HG03095 (cell line): ENCODE measurements at regions not wholly inside any gene's neighbourhood (a gene's known extent, or its start where the extent isn't known, plus 50 kb on each side); places are given as distances from the start of the nearest gene placed in this dataset.

Experiments
- ATAC-seq: cut with Tn5 transposase; IDR thresholded peaks from one replicate; pipeline ENCODE4 v1.9.1; 2021; ENCODE audit warnings: moderate library complexity; ENCODE audit not compliant: unreplicated experiment

DNA sequence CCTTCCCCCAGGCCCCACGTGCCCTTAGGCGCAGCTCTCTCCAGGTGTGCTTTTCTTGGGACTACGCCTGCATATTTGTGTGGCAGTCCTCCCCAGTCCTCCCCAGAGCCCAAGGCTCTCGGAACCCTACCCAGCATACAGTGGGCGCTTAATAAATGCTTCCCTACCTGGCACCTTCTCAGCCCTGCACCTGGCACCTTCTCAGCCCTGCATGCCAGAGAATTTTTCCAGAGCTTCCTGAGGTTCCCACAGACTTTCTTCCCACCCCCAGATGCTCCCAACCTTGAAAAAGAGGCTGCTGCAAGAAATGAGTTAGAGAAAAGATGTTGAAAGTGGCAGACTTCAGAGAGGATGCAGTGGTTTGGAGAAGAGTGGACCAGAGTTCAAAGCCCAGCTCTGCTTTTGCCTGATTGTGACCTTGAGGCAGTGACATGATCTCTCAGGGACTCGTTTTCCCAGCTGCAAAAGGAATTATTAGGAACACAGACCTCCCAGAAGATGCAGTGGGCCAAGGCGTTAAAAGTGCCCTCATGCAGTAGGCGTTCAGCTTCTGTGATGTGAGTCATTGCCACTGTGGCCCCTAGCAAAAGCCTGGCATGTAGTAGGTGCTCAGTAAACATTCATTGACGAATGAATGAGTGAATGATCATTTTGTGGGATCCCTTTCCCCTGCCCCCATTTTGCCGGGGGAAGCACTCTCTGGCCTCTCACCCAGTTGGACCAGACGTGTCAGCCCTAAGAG, 167.2 kb downstream of the PHETA1 start:
- ATAC-seq, result no peak

DNA sequence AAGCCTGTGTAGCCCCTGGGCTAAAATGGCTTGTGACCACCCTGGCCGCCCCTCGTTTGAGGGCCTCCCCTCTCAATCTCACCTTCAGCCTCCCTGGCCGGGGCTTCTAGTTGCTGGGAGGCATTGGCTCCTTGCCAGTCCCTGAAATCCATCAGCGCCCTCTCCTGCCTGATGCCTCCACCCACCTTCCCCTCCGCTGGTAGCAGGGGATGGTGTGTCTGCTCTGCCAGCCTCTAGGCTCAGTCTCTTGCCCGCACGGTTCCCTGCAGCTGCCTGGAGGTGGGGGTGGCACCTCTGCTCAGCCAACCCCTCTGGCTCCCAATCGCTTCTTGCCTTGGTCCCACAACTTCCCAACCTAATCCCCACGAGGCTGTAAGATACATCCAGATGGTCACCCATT, 167.9 kb downstream of the PHETA1 start:
- no peak for ATAC-seq

DNA sequence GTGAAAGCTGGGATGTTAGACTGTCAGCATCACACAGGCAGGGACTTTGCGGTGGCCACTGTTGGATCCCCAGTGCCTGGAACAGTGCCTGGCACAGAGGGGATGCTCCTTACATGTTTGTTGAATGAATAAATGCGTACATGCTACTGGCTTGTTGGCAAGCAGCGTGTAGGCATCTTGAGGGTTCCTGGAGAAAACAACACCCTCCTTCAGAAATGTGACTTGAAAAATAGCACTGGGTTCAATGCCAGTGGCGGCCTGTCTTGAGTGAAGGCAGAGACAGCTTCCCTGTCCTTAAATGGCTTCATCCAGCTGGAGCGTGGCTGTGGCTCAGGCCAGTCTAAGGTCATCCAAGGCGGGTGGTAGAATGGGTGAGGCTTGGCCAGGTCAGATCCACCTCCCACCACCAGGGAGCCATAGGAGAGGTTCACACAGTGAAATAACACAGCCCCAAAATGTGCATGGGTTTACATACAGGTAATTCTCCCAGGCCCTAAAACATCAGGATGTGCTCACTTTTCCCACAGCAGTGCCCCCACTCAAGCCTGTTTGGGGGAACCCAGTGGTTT, 171.4 kb downstream of the PHETA1 start:
- ATAC-seq, result no peak

DNA sequence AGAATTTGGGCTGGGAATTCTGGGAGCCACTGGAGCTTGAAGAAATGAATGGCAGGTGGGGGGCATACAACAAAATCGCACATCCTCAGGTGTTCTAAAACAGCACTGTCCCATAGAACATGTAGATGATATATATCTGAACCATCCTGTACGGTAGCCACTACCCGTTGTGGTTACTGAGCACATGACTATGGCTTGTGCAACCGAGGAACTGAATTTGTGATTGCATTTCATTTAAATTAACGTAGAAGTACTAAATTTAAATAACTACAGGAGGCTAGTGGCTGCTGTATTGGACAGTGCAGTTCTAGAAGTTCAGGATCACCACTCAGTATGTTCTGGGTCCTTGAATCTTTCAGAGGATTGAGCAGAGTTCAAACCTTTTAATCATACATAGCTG, 172.4 kb downstream of the PHETA1 start:
- ATAC-seq, result no peak

DNA sequence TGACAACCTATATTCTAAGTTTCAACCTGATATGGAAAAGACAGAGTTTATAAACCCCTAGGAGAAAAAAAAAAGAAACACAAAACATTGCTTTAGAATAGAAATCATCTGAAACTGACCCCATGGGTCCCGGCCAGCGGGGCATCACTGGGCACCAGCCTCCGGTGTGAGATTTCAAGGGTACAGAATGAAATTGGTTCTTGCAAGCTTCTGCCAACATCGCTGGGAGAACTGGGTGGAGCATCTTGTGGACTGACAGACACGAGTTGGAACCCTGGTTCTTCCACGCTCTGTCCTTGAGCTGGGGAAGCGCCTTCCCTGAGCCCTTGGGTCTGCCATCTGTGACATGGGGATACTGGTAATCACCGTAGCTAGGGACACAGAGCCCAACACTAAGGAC, 173.6 kb downstream of the PHETA1 start:
- no peak for ATAC-seq

DNA sequence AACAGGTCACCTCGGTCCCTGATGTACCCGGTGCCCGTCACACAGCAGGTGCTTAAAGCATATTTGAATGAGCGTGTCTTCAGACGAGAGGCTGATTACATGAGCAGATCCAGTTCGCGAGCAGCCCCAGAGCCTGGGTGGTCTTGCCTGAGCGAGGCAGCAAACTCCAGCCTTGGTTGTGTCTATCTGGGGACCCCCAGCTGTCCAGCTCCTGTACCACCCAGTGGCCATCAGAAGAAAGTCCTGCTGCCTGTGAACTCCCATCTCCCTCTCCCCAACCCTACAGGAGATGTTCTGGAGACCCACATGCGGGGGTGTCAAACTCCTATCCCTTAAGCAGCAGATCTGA, 174.2 kb downstream of the PHETA1 start:
- no peak for ATAC-seq

DNA sequence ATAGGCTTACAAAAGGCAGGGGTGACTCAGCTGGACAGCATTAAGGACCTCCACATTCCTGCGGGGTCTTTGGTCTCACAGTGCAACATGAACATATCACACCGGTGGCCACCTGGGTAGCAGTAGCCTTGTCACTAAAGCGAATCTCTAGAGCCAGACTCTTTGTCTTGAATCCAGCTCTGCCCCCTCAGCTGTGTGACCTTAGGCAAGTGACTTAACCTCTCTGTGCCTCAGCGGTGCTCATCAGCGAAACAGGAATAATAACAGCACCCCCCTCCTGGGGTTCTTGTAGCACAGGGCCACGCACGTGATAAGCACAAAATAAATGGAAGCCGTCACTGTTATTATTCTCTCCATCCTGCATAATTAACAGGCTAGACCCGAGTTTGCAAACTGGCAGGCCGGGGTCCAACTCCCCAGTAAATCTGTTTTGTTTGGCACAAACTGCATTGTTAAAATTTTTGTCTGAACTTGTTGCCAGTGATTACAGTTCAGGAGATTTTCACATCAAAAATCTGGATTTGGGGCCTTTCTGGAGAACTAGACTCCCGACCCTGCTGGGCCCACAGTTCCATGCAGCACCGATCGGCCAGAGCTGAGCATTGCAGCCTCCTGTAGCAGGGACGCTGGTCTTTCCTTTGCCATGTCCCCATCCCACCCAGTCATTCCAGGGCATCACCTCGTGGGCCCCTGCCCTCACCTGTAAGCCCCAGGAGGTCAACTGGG, 174.8 kb downstream of the PHETA1 start:
- no peak for ATAC-seq

DNA sequence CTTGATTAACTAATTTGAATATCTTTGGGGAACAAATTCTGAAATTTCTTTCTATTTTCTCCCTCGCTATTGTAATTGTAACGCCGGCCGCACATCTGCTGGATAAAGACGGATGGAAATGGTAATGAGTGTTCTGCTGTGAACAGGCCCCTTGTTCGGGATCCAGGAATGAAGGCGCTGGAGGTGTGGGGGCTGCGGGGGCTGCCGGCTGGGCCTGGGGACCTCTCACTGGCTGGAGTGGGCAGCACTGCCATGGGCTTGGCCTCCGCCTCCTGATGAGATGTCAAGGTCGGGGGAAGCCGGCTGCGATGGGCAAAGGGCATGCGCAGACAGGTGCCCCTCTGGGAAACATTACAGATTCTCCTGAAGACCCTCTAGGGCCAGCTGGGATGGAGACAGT, 175.4 kb downstream of the PHETA1 start:
- ATAC-seq, result no peak

DNA sequence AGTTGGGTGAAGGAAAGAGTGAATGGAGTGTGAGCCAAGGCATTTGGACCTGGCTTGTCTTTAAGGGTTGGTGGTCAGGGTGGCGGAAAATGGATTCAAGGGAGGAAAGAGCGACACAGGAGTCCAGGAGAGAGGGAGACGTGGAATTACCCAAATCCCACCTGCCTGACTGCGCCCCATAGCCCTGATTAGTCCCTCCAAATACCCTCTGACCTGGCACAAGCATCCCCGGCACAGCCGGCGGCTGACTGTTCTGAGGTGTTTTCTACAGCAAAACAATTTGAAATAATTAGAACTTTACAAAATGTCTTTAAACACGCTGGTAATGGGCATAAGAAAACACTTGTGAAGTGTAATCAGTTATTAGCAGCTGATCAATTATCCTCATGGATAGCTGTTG, 175.8 kb downstream of the PHETA1 start:
- no peak for ATAC-seq

DNA sequence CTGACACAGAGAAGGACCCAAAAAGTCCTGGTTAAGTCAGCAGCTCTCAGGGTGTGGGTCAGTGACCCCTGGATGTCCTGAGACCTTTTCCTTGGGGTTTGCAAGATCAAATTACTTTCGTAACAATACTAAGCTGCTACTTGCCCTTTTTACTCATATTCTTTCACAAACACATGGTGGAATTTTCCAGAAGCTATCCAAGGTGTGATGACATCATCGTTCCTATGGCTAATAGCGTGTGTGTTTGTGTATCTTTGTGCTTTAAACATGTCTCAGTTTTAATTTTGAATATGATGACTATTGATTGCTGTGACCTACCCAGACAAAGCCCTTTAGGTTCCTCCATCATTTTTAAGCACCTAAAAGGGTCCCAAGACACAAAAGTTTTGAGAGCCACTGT, 176.2 kb downstream of the PHETA1 start:
- no peak for ATAC-seq

DNA sequence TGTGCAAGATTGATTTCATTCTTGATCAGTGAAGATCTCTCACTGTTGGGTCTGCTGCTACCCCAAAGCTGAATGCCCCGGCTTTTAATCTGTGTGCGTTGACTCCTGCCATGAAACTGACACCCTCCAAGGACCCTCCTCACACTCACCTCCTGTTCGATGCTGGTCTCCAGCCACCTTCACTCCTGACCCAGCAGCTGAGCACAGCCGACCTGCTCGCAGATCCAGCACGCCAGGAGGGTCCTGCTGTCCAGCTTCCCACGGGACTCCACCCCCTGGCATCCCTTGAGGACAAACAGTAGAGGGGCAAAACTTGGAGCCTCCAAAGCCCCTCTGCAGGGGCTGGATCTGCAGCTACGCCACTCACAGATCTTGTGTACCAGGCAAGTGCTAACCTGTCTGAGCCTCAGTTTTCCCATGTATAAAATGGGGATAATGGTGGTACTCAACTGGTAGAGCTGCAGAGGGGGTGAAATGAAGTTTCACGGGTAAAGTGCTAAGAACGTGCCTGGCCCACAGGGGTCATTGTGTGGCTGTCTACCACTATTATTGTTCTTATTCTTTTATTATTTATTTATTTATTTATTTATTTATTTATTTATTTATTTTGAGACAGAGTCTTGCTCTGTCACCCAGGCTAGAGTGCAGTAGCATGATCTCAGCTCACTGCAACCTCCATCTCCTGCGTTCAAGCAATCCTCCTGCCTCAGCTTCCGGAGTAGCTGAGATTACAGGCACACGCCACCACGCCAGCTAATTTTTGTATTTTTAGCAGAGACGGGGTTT, 178.0 kb downstream of the PHETA1 start:
- ATAC-seq, result no peak

DNA sequence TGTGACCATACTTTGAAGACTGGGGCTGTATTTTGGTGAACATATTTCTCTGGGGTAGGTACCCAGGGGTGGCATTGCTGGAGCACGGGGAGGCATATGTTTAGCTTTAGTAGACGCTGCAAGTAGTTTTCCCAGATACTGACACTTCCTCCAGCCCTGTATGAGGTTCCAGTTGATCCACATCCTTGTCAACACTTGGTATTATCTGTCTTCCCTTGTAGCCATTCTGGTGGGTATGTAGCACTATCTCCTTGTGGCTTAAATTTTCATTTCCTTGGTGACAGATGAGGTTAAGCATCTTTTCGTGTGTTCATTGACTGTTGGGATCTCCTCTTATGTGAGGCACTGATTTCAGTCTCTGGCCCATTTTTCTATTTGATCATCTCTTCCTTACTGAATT, 179.1 kb downstream of the PHETA1 start:
- ATAC-seq, result no peak

DNA sequence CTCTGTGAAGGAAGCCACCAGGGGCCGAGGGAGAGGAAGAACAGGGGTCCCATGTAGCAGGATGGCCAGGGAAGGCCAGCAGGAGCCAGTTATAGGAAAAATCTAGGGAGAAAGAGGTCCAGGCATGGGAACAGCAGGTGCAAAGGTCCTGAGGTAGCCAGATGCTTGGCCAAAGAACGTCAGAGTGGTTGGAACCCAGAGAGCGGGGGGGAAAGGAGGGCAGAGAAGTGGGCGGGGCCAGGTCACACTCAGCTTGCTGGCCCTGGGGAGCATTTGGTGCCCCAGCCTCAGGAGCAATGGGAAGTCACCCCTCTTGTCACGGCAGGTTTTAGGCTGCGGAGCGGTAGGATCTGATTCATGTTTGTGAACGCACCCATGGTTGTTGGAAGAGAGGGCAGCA, 180.5 kb downstream of the PHETA1 start:
- ATAC-seq, result no peak

DNA sequence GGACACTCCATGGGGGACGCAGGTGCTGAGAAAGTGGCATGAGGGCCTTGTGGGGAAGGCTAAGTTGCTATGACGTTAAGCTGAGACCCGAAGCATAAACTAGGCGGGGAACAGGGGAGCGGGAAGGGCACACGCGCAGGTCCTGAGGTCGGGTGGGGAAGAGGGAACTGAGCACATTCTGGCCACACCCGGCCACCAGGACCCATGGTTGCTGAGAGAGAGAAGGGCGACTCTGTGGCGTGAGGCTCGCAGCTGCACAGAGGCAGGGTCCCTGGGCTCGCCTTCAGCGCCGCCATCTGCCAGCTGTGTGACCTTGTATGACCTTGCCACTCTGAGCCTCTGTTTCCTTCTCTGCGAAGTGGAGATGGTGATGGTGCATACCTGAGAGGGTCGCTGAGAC, 182.5 kb downstream of the PHETA1 start:
- ATAC-seq, result no peak

DNA sequence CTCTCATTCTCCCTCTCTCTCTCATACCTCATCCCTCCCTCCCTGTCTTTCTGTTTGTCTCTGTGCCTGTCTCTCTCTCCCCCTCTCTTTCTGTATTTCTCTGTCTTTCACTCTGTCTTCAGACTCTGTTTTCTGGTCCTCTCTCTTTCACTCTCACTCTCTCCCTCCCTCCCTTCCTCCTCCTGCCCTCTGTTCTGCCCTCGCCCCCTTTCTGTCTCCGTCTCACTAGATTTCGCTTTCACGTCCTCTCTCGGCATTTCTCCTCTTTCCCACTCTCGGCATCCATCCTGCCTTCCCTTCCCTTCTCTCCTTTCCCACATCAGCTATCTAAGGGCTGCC, 183.0 kb downstream of the PHETA1 start:
- no peak for ATAC-seq

DNA sequence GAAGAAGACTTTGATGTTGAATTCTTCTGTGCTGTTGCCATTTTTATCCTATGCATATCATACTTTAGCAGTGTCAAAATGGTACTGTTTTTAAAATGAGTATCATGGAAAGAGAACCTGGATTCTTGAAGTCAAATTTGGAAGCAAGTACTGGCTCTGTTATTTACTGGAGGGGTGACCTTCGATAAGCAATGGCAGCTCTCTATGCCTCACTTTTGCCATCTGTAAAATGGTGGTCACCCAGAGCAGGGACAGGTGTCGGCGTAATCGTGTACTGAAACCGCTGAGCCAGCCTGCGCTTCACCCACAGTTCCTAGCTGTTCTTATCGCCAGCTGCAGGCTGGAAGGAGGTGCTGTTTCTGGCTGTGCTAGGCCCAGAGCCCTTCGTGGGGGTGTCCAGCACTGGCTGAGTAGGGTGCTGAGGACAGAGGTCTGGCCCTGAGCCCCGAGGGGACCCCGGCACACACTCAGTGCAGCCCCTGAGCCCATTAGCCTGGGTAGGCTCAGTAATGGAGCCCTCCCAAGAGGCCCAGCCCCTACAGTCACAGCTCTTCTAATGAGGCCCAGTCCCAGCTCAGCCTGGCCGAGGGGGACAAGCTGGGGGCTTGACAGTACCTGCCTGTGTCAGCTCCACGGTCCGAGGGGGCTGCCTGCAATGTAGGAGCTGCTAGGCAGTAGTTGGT, 183.5 kb downstream of the PHETA1 start:
- no peak for ATAC-seq

DNA sequence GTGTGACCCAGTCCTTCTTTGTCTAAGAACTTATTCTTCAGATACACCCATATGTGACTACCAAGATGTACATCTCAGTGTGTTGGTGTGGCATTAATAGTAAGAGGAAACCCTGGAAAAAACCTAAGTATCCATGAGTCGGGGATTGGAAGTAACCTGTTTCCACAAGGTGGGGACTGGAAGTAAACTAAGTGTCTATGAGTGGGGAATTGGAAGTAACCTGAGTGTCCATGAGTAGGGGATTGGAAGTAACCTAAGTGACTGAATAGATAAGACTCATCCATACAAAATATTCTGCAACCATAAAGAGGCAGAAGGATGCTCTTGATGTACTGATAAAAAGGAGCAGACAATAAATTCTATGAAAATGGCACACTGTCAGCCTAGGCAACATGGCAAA, 184.7 kb downstream of the PHETA1 start:
- no peak for ATAC-seq

DNA sequence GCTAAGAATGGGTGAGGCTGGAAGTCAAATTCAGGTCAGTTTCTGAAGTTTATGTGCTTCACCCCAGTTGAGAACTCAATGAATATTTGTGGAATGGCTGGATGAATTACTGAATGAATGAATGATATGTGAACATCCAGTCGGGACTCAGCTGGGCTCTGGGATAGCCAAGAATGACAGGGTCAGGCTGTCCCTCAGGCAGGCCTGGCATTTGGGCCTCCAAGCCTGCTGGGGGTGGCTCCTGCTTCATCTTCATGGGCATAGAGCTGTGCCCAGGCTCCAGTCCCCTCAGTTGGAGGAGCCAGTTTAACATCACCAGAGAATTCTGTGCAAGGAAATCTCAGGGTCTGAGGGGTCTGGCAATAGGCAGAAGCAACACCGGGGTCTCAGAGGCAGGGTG, 185.8 kb downstream of the PHETA1 start:
- no peak for ATAC-seq

DNA sequence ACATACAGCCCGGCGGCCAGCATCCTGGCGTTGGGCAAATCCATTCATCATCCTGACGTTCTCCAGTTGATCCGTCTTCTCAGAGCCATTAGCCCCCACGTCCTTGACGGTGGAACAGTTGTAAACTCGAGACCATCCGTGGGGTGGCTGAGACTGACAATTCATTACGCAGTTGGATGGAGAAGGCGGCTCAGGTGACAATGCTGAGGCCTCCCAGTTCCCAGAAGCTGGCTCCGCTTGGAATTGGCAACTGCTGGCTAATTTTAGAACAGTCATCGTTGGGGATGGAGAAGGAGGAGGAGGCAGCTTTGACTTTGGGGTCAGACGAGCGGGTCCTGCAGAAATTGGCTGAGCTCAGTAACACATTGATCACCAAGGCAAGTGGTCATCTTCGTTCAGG, 186.5 kb downstream of the PHETA1 start:
- no peak for ATAC-seq

DNA sequence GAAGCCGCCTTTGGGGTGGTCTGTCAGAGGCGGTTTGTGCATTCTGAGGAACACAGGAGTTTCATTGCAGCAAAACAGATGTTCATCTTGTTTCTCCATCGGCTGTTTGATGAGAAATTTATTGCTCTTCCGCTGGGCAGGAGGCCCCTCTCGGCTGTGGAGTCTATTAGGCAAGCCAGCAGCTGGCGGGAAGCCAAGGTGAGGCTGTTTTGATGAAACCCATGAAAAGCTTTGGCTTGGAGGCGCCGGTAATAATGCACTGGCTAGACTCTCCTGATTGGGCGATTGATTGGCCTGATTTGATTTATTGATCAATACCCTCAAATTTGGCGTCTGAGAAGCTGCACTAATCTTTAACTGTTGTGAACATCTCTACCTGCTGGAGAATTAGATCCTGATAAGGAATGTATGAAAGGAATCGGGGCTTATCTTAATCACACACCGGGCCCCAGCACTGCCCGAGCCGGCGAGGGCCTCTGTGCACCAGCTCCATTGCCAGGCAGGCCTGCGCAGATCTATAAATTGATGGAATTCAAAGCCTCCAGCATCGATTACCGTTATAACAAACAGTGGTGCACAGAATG, 187.7 kb downstream of the PHETA1 start:
- no peak for ATAC-seq
